Smooth muscle cell (in vitro differentiated cells): ENCODE measurements at regions not wholly inside any gene's neighbourhood (a gene's known extent, or its start where the extent isn't known, plus 50 kb on each side); places are given as distances from the start of the nearest gene placed in this dataset.

Source experiments
- DNase-seq: peaks from one replicate; lab custom pipeline; 2025; ENCODE audit not compliant: unreplicated experiment; lab: John Stamatoyannopoulos, UW
- H2AFZ ChIP-seq: fragments of 200-600 bp; sonication (generic); 2 replicates; pipeline ENCODE4 v1.6.0; 2016; ENCODE audit warnings: antibody characterized with exemption, low read depth, mild to moderate bottlenecking
- H3F3A ChIP-seq: fragments of 200-600 bp; sonication (generic); 2 replicates; pipeline ENCODE4 v1.6.0; 2017; ENCODE audit warnings: antibody characterized with exemption, low read depth
- H3K27ac ChIP-seq: fragments of 200-600 bp; sonication (generic); 2 replicates; pipeline ENCODE4 v1.5.1; 2016; ENCODE audit warnings: low read depth, mild to moderate bottlenecking
- H3K27me3 ChIP-seq: fragments of 200-600 bp; sonication (generic); 2 replicates; pipeline ENCODE4 v1.6.1; 2016; ENCODE audit warnings: low read depth, mild to moderate bottlenecking
- H3K36me3 ChIP-seq: fragments of 200-600 bp; sonication (generic); 2 replicates; pipeline ENCODE4 v1.5.1; 2016; ENCODE audit warnings: low read depth
- H3K4me1 ChIP-seq: fragments of 200-600 bp; sonication (generic); 2 replicates; pipeline ENCODE4 v1.5.1; 2016; ENCODE audit warnings: low read depth
- H3K4me2 ChIP-seq: fragments of 200-600 bp; sonication (generic); 2 replicates; pipeline ENCODE4 v1.6.0; 2016; ENCODE audit warnings: mild to moderate bottlenecking
- H3K4me3 ChIP-seq: fragments of 200-600 bp; sonication (generic); 2 replicates; pipeline ENCODE4 v1.5.1; 2016; ENCODE audit warnings: mild to moderate bottlenecking
- H3K79me2 ChIP-seq: fragments of 200-600 bp; sonication (generic); 2 replicates; pipeline ENCODE4 v1.6.0; 2016; ENCODE audit warnings: low read depth, mild to moderate bottlenecking
- H3K9ac ChIP-seq: fragments of 200-600 bp; sonication (generic); 2 replicates; pipeline ENCODE4 v1.6.0; 2016; ENCODE audit warnings: low read depth
- H3K9me3 ChIP-seq: fragments of 200-600 bp; sonication (generic); replicated peaks from 2 replicates; pipeline ENCODE4 v1.5.1; 2016; ENCODE audit warnings: low read depth
- H4K20me1 ChIP-seq: fragments of 200-600 bp; sonication (generic); 2 replicates; pipeline ENCODE4 v1.6.0; 2016; ENCODE audit warnings: low read depth
- CTCF ChIP-seq: fragments of 200-600 bp; sonication (generic); IDR thresholded peaks from 2 replicates; pipeline ENCODE4 v1.5.1; 2017; ENCODE audit warnings: borderline replicate concordance, mild to moderate bottlenecking, antibody characterized with exemption; ENCODE audit not compliant: insufficient read depth, poor library complexity, severe bottlenecking
- WGBS: methylation state at CpG from one replicate; pipeline ENCODE4 v1.1.7; 2016; ENCODE audit warnings: low lambda C conversion rate; 5-methylcytosine and 5-hydroxymethylcytosine counted together

GRCh38 chr6:88473589-88473988, 307.4 kb upstream of the CNR1 start:
- Histone ChIP-seq H3K27ac (no peak overlapping the region), H3K27me3 (no peaks in the 10 kb centered on the region), H3K4me1 (no peaks in the 10 kb centered on the region), H2AFZ (no peak overlapping the region), H3K9me3 (no peaks in the 10 kb centered on the region), H4K20me1 (no peaks in the 10 kb centered on the region), H3K79me2 (no peaks in the 10 kb centered on the region), H3K4me3 (no peak overlapping the region), H3F3A (no peaks in the 10 kb centered on the region), H3K9ac (no peak overlapping the region), H3K36me3 (no peaks in the 10 kb centered on the region), H3K4me2 (no peak overlapping the region)
- no peak for DNase-seq
- 83% methylated on average over 2 of the region's 2 CpGs for WGBS
- TF ChIP-seq CTCF, result no peak

GRCh38 chr6:88472851-88473525, 306.8 kb upstream of the CNR1 start:
- Histone ChIP-seq H3K4me3 (no peak overlapping the region), H3K27me3 (no peaks in the 10 kb centered on the region), H3K9me3 (no peaks in the 10 kb centered on the region), H3K9ac (no peak overlapping the region), H3F3A (no peaks in the 10 kb centered on the region), H3K4me1 (no peaks in the 10 kb centered on the region), H3K4me2 (no peak overlapping the region), H4K20me1 (no peaks in the 10 kb centered on the region), H3K27ac (no peak overlapping the region), H3K36me3 (no peaks in the 10 kb centered on the region), H2AFZ (no peak overlapping the region), H3K79me2 (no peaks in the 10 kb centered on the region)
- WGBS, result 74% methylated on average over 11 of the region's 11 CpGs
- TF ChIP-seq CTCF, result no peak
- no peak for DNase-seq

GRCh38 chr6:88459643-88460042, 293.5 kb upstream of the CNR1 start:
- Histone ChIP-seq H3F3A (no peaks in the 10 kb centered on the region), H3K4me1 (no peaks in the 10 kb centered on the region), H3K36me3 (no peaks in the 10 kb centered on the region), H3K9me3 (no peaks in the 10 kb centered on the region), H2AFZ (no peak overlapping the region), H3K27me3 (no peaks in the 10 kb centered on the region), H3K79me2 (no peaks in the 10 kb centered on the region), H3K4me2 (no peak overlapping the region), H3K27ac (no peak overlapping the region), H4K20me1 (no peaks in the 10 kb centered on the region), H3K4me3 (no peak overlapping the region), H3K9ac (no peak overlapping the region)
- DNase-seq, result no peak
- WGBS, result 71% methylated on average over 1 of the region's 1 CpG
- no peak for TF ChIP-seq CTCF

- Histone ChIP-seq H3K79me2 (no peaks in the 10 kb centered on the region), H3K36me3 (no peaks in the 10 kb centered on the region), H3K4me2 (no peak overlapping the region), H3K27me3 (no peaks in the 10 kb centered on the region), H4K20me1 (no peaks in the 10 kb centered on the region), H2AFZ (no peak overlapping the region), H3K27ac (no peak overlapping the region), H3K9ac (no peak overlapping the region), H3K4me3 (no peak overlapping the region), H3K4me1 (no peaks in the 10 kb centered on the region), H3K9me3 (no peaks in the 10 kb centered on the region), H3F3A (no peaks in the 10 kb centered on the region)
- DNase-seq, result no peak
- 100% methylated on average over 1 of the region's 1 CpG for WGBS
- no peak for TF ChIP-seq CTCF
Observed at GRCh38 chr6:88459189-88459588, 293.0 kb upstream of the CNR1 start.
